GM13977 (cell line): ENCODE measurements at regions not wholly inside any gene's neighbourhood (a gene's known extent, or its start where the extent isn't known, plus 50 kb on each side); places are given as distances from the start of the nearest gene placed in this dataset.

ENCODE experiments used
- DNase-seq: peaks from one replicate; pipeline ENCODE4 v3.0.0; 2012; ENCODE audit warnings: low spot score
- in situ Hi-C: fragments of 300-500 bp; cut with MboI; formaldehyde crosslinking; loops from one replicate; pipeline ENCODE4 v1.12.0; 2022; ENCODE audit warnings: low sequenced_read_pairs, low pct_unique_long_range_greater_than_20kb, mixed read lengths, inconsistent platforms; ENCODE audit not compliant: unreplicated experiment
- TF ChIP-seq, protein P1 (sequence below): IDR thresholded peaks from 2 replicates; pipeline ENCODE4 v1.5.1; 2012; ENCODE audit warnings: mild to moderate bottlenecking, control low read depth; ENCODE audit not compliant: insufficient read depth; ENCODE audit errors: extremely low read depth, missing control alignments

GRCh38 chr22:49080631-49081030, 747.0 kb downstream of the BRD1 start:
- in situ Hi-C loops: no loop called here
- no peak for DNase-seq
- TF ChIP-seq, protein P1, sequence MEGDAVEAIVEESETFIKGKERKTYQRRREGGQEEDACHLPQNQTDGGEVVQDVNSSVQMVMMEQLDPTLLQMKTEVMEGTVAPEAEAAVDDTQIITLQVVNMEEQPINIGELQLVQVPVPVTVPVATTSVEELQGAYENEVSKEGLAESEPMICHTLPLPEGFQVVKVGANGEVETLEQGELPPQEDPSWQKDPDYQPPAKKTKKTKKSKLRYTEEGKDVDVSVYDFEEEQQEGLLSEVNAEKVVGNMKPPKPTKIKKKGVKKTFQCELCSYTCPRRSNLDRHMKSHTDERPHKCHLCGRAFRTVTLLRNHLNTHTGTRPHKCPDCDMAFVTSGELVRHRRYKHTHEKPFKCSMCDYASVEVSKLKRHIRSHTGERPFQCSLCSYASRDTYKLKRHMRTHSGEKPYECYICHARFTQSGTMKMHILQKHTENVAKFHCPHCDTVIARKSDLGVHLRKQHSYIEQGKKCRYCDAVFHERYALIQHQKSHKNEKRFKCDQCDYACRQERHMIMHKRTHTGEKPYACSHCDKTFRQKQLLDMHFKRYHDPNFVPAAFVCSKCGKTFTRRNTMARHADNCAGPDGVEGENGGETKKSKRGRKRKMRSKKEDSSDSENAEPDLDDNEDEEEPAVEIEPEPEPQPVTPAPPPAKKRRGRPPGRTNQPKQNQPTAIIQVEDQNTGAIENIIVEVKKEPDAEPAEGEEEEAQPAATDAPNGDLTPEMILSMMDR: no peak

- TF ChIP-seq, protein P1: no peak
- no peak for DNase-seq
- in situ Hi-C loops: no loop called here
Measured at GRCh38 chr22:49079743-49080500, 747.8 kb downstream of the BRD1 start.

DNA sequence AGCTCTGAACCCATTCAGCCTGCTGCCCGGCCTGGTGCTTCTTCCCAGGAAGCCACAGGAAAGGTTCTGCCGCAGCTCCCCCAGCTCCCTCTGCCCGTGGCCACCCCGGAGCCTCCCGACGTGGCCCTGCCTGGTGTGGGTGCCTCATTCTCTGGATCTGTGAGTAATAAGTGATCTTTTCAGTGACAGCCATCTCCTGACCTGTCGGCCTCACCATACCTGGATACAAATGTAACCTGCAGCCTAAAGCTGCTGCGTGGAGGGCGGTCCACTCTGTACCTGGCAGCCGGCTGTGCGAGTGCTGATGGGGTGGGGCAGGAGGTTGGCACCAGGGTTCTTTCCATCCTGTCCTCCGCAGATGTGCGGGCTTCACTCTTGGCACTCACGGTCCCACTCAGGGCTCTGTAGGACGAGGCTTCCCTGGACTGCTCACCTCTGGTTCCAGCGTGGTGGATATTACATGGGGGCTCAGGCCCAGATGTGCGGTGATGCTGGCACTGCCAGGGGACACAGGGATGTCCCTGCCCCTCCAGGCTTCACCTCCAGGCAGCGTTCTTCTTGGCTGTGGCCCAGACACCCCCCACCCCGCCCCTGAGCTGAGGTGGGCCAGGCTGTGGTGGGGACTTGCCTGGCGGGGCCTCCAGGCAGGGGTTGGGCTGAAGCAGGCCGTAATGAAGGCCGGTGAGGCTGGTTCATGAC, 748.5 kb downstream of the BRD1 start:
- no peak for DNase-seq
- in situ Hi-C loops: no loop called here
- TF ChIP-seq, protein P1: no peak

- in situ Hi-C loops: no loop called here
- no peak for DNase-seq
- TF ChIP-seq, protein P1: no peak
Measured at GRCh38 chr22:49078076-49078710, 749.5 kb downstream of the BRD1 start.

DNA sequence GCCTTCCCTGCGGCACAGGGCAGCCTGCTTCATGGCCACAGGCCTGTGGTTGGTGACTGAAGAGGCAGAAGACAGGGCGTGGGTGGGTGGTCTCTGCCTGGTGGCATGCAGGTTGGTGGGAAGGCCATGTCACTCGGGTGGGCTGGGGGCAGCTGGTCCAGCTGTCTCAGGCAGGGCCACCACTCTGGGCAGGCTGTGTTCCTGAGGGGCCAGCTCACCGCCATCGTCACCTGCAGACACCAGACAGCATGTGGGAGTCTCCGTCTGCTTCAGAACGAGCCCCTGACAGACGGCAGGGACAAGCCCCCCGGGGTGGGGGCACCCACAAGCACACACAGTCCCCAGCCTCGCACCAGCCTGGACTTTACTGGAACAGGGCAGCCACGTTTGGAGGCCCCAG, 750.1 kb downstream of the BRD1 start:
- in situ Hi-C loops: no loop called here
- TF ChIP-seq, protein P1: no peak
- DNase-seq: no peak

DNA sequence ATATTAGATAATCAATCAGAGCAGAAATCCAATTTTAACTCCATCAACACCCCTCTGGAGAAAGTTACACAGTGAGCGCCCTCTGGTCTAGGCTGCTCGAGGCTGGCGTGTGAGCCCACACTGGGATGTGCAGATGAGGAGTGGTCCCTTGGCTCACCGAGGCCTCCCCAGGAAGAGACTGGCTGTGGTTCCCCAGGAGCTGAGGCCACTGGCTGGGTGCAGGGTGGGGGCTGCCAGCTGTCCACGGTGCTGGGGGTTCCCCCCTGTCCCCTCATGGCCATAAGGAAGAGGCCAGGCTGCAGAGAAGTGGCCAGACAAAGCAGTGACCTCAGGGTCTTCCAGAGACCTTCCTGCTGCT, 750.7 kb downstream of the BRD1 start:
- DNase-seq: no peak
- TF ChIP-seq, protein P1: no peak
- in situ Hi-C loops: no loop called here
